ENCODE measurements at regions not wholly inside any gene's neighbourhood (a gene's known extent, or its start where the extent isn't known, plus 50 kb on each side); places are given as distances from the start of the nearest gene placed in this dataset.

DNA sequence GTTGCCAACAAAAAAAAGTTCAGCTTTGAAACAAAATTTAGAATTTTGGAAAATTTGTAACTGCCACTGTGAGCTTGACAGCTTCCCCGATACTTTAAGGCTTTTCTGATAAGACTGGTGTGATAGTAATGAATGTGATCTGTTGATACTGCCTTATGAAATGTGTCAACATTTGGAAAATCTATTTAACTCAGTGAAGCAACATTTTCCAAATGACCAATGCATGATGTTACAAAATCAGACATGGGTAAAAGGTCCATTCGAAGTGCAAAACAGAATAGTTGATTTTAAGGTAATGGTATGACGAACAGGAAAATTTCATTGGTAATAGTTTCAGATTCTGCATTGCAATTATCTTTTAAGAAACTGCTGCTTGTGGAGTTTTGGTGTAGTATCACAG, 175.4 kb downstream of the SEM1 start:
- H3K4me1 ChIP-seq (replicated peaks) = no peaks in the 10 kb centered on the region
- H3K9me3 ChIP-seq = no peaks in the 10 kb centered on the region
- H3K4me3 ChIP-seq = no peak overlapping the region
- intact Hi-C loops (cut with DNase I) = no loop called here
- no peak overlapping the region for H3K27ac ChIP-seq
- WGBS = 63% methylated on average over 3 of the region's 3 CpGs
- no peak for TF ChIP-seq POLR2A (IDR thresholded peaks at IDR 0.05)
- TF ChIP-seq, protein P1, sequence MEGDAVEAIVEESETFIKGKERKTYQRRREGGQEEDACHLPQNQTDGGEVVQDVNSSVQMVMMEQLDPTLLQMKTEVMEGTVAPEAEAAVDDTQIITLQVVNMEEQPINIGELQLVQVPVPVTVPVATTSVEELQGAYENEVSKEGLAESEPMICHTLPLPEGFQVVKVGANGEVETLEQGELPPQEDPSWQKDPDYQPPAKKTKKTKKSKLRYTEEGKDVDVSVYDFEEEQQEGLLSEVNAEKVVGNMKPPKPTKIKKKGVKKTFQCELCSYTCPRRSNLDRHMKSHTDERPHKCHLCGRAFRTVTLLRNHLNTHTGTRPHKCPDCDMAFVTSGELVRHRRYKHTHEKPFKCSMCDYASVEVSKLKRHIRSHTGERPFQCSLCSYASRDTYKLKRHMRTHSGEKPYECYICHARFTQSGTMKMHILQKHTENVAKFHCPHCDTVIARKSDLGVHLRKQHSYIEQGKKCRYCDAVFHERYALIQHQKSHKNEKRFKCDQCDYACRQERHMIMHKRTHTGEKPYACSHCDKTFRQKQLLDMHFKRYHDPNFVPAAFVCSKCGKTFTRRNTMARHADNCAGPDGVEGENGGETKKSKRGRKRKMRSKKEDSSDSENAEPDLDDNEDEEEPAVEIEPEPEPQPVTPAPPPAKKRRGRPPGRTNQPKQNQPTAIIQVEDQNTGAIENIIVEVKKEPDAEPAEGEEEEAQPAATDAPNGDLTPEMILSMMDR (IDR thresholded peaks at IDR 0.05) = no peak
- no peaks in the 10 kb centered on the region for H3K27me3 ChIP-seq (replicated peaks; ENCODE audit: insufficient read depth)
- no peaks in the 10 kb centered on the region for H3K36me3 ChIP-seq
- no peak for DNase-seq (ENCODE audit: low spot score)

DNA sequence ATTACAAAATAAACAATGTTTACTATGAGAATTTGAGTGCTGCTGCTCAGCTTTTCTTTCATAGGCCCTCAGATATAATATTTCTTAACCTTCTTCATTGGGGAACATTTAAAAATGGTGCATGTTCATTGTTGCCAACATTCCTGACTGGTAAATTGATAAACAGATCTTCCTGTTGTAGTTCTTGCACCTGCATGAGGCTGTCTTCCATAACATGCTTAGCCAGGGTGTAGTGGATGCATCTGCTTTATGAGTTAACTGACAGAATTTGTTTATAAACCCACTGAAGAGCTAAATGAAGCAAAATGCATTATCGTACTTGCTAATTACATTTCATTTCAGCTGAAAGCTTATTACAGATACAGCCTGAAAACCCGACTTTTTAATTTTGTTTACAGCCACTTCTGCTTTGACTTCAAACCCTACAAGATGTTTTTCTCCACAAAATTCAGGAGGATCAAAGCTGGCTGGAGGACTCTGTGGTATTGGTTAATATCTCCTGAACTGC, 177.2 kb downstream of the SEM1 start:
- Histone ChIP-seq H3K4me1 (replicated peaks) (no peaks in the 10 kb centered on the region), H3K27ac (no peak overlapping the region), H3K27me3 (replicated peaks; ENCODE audit: insufficient read depth) (no peaks in the 10 kb centered on the region), H3K36me3 (no peaks in the 10 kb centered on the region), H3K9me3 (no peaks in the 10 kb centered on the region), H3K4me3 (no peak overlapping the region)
- DNase-seq (ENCODE audit: low spot score) = no peak
- intact Hi-C loops (cut with DNase I) = no loop called here
- TF ChIP-seq, protein P1 (IDR thresholded peaks at IDR 0.05) = no peak
- TF ChIP-seq POLR2AphosphoS5 (IDR thresholded peaks at IDR 0.05) = no peak
- TF ChIP-seq POLR2A (IDR thresholded peaks at IDR 0.05) = no peak
- 65% methylated on average over 2 of the region's 2 CpGs for WGBS

DNA sequence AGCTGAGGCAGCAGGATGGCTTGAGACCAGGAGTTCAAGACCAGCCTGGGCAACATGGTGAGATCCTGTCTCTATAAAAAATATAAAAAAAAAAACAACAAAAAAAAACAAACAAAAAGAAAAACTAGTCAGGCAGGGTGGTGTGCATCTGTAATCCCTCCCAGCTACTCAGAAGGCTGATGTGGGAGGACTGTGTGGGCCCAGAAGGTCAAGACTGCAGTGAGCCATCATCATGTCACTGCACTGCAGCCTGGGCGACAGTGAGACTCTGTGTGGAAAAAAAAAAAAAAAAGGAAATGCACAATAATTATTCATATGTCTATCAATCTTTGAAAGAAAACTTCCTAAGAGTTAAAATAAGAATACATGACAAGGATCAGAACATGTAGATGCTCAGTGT, 178.3 kb downstream of the SEM1 start:
- Histone ChIP-seq H3K27ac (no peak overlapping the region), H3K4me1 (replicated peaks) (no peaks in the 10 kb centered on the region), H3K36me3 (no peaks in the 10 kb centered on the region), H3K27me3 (replicated peaks; ENCODE audit: insufficient read depth) (no peaks in the 10 kb centered on the region), H3K9me3 (no peaks in the 10 kb centered on the region), H3K4me3 (no peak overlapping the region)
- no peak for DNase-seq (ENCODE audit: low spot score)
- WGBS = 79% methylated on average over 1 of the region's 1 CpG
- intact Hi-C loops (cut with DNase I) = no loop called here
- TF ChIP-seq POLR2AphosphoS5 (IDR thresholded peaks at IDR 0.05) (no peak), POLR2A (IDR thresholded peaks at IDR 0.05) (no peak)
- TF ChIP-seq, protein P1 (IDR thresholded peaks at IDR 0.05) = no peak

- no peak for TF ChIP-seq POLR2AphosphoS5 (IDR thresholded peaks at IDR 0.05)
- TF ChIP-seq POLR2A (IDR thresholded peaks at IDR 0.05) = no peak
- TF ChIP-seq, protein P1 (IDR thresholded peaks at IDR 0.05) = no peak
- DNase-seq (ENCODE audit: low spot score) = no peak
Observed at GRCh38 chr7:96530786-96531185, 178.9 kb downstream of the SEM1 start.

GRCh38 chr7:96527133-96527827, 182.4 kb downstream of the SEM1 start:
- Histone ChIP-seq H3K4me3 (no peak overlapping the region), H3K4me1 (replicated peaks) (no peaks in the 10 kb centered on the region), H3K36me3 (no peaks in the 10 kb centered on the region), H3K9me3 (no peaks in the 10 kb centered on the region), H3K27me3 (replicated peaks; ENCODE audit: insufficient read depth) (no peaks in the 10 kb centered on the region), H3K27ac (no peak overlapping the region)
- no peak for DNase-seq (ENCODE audit: low spot score)
- intact Hi-C loops (cut with DNase I) = no loop called here
- 72% methylated on average over 9 of the region's 9 CpGs for WGBS
- no peak for TF ChIP-seq POLR2AphosphoS5 (IDR thresholded peaks at IDR 0.05)
- no peak for TF ChIP-seq POLR2A (IDR thresholded peaks at IDR 0.05)
- TF ChIP-seq, protein P1 (IDR thresholded peaks at IDR 0.05) = no peak

More at GRCh38 chr7:96530786-96531185, 178.9 kb downstream of the SEM1 start:
- Histone ChIP-seq H3K27ac (no peak overlapping the region), H3K27me3 (replicated peaks; ENCODE audit: insufficient read depth) (no peaks in the 10 kb centered on the region), H3K36me3 (no peaks in the 10 kb centered on the region), H3K4me3 (no peak overlapping the region), H3K9me3 (no peaks in the 10 kb centered on the region), H3K4me1 (replicated peaks) (no peaks in the 10 kb centered on the region)
- 95% methylated on average over 1 of the region's 1 CpG for WGBS
- intact Hi-C loops (cut with DNase I) = no loop called here
